Eye (tissue), 1 donor: ENCODE measurements at regions not wholly inside any gene's neighbourhood (a gene's known extent, or its start where the extent isn't known, plus 50 kb on each side); places are given as distances from the start of the nearest gene placed in this dataset.

ENCODE experiments used
- DNase-seq: peaks from one replicate; pipeline ENCODE4 v3.0.0-alpha.2; 2015

- no peak for DNase-seq
These were observed 85.2 kb downstream of the NR2F2 start for GRCh38 chr15:96415513-96416217.

GRCh38 chr15:96416218-96416933 is 85.9 kb downstream of the NR2F2 start:
- peak; percentile 53 for DNase-seq

- DNase-seq = peak; percentile 71
These were observed 86.6 kb downstream of the NR2F2 start for GRCh38 chr15:96416934-96417759.

GRCh38 chr15:96417760-96418130 is 87.2 kb downstream of the NR2F2 start:
- DNase-seq = no peak

- DNase-seq = peak; percentile 29
These were observed 87.6 kb downstream of the NR2F2 start for GRCh38 chr15:96418146-96418545.

- DNase-seq = peak; percentile 35
These were observed 90.7 kb downstream of the NR2F2 start for GRCh38 chr15:96421178-96421601.

GRCh38 chr15:96422125-96422524 is 91.6 kb downstream of the NR2F2 start:
- DNase-seq = no peak

GRCh38 chr15:96424674-96425073 is 94.2 kb downstream of the NR2F2 start:
- DNase-seq = no peak

- DNase-seq = no peak
These were observed 98.2 kb downstream of the NR2F2 start for GRCh38 chr15:96428742-96429141.

GRCh38 chr15:96431786-96432185 is 101.3 kb downstream of the NR2F2 start:
- DNase-seq = no peak

GRCh38 chr15:96435022-96435421 is 104.5 kb downstream of the NR2F2 start:
- DNase-seq = no peak

GRCh38 chr15:96435841-96436240 is 105.3 kb downstream of the NR2F2 start:
- no peak for DNase-seq

- no peak for DNase-seq
These were observed 110.5 kb downstream of the NR2F2 start for GRCh38 chr15:96440978-96441377.

GRCh38 chr15:96442076-96442475 is 111.6 kb downstream of the NR2F2 start:
- DNase-seq = no peak

- DNase-seq = no peak
These were observed 114.4 kb downstream of the NR2F2 start for GRCh38 chr15:96444865-96445264.

GRCh38 chr15:96448923-96449322 is 118.4 kb downstream of the NR2F2 start:
- DNase-seq = no peak

GRCh38 chr15:96457841-96458240 is 127.3 kb downstream of the NR2F2 start:
- DNase-seq = no peak

GRCh38 chr15:96460106-96460505 is 129.6 kb downstream of the NR2F2 start:
- DNase-seq = no peak

GRCh38 chr15:96462768-96463750 is 132.6 kb downstream of the NR2F2 start:
- no peak for DNase-seq

- DNase-seq = no peak
These were observed 136.0 kb downstream of the NR2F2 start for GRCh38 chr15:96466389-96466947.

- DNase-seq = no peak
These were observed 137.5 kb downstream of the NR2F2 start for GRCh38 chr15:96468036-96468435.
